ENCODE measurements at regions not wholly inside any gene's neighbourhood (a gene's known extent, or its start where the extent isn't known, plus 50 kb on each side); places are given as distances from the start of the nearest gene placed in this dataset.
"Not testable (repeated sequence)": the region's sequence is repeated elsewhere in the genome, so short reads cannot be mapped to it uniquely, and the experiment has no call there.

- DNase-seq: no peak
These were observed 198.9 kb downstream of the LRATD1 start for GRCh38 chr2:14831458-14831857.

DNA sequence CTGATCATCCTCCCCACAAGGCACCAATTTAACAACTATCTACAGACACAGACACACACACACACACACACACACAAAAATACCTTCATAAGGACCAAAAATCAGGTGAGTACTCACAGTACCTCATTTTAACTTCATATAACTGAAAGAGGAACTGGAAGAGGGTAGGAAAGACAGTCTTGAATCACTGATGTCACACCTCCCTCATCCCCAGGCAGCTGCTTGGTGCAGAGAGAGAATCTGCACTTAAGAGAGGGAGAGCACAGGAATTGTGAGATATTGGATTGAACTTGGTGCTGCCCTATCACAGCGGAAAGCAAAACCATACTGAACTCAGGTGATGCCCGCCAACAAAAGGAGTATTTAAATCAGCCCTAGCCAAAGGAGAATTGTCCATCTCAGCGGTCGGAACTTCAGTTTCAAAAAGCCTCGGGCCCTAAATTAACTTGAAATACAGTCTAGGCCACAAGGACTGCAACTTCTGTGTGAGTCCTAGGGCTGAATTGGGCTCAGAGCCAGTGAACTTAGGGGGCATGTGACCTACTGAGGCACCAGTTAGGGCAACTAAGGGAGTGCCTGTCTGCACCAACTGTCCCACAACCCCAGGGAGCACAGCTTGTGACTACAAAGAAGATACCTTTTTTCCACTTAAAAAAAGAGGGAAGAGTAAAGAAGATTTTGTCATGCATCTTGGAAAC is 211.1 kb downstream of the LRATD1 start:
- no peak for DNase-seq

DNA sequence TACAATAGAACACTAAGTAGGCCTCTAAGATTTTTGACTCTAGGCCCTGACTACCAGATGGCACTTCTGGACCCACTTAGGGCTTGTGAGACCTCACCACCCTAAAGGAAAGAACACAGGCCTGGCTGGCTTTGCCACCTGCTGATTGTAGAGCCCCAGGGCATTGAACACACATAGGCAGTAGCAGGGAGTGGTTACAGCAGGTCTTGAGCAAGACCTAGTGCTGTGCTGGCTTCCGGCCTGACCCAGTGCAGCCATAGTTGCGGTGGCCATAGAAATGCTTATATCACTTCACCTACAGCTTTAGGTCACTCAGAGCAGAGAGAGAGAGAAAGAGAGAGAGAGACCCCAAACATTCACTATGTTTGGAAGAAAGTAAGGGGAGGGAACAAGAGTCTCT is 223.2 kb downstream of the LRATD1 start:
- no peak for DNase-seq

- DNase-seq: no peak
These were observed 228.7 kb downstream of the LRATD1 start for GRCh38 chr2:14861181-14861580.

DNA sequence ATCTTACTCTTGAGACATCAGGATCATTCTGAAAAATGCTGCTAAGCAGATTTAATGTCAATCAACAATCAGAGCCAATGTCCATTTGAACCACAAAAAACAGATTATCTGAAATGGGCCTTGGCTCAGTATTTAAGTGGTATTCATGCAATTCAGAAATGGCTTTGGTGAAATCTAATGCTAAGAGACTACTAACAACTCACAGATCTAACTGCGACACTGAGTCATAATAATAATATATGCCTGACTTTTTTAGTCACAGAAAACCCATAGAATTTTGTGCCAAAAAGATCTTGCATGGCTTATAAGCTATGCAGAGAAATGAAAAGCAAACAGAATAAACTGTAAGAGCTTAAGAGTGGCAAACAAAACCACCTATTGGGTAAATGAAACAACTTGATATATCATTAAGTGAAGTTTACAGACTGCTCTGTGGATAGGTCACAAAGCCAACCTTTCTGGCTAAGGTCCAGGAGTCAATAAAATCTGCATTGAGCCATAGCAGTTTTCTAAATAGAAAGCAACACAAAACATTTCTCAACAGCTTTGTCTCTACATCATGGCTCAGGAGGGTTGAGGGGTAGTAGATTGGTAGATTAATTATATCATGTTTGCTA is 234.3 kb downstream of the LRATD1 start:
- DNase-seq: no peak

GRCh38 chr2:14867853-14868252 is 235.3 kb downstream of the LRATD1 start:
- no peak for DNase-seq

DNA sequence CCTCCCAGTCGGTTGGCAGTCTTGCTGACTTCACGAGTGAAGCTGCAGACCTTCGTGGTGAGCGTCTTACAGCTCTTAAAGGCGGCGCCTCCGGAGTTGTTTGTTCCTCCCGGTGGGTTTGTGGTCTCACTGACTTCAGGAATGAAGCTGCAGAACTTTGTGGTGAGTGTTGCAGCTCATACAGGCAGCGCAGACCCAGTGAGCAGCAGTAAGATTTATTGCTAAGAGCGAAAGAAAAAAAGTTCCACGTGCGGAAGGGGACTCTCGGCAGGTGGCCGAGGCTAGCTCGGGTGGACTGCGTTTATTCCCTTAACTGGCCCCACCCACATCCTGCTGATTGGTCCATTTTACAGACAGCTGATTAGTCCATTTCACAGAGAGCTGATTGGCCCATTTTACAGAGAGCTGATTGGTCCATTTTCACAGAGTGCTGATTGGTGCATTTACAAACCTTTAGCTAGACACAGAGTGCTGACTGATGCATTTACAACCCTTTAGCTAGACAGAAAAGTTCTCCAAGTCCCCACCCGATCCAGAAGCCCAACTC is 240.3 kb downstream of the LRATD1 start:
- peak; percentile 8 for DNase-seq

DNA sequence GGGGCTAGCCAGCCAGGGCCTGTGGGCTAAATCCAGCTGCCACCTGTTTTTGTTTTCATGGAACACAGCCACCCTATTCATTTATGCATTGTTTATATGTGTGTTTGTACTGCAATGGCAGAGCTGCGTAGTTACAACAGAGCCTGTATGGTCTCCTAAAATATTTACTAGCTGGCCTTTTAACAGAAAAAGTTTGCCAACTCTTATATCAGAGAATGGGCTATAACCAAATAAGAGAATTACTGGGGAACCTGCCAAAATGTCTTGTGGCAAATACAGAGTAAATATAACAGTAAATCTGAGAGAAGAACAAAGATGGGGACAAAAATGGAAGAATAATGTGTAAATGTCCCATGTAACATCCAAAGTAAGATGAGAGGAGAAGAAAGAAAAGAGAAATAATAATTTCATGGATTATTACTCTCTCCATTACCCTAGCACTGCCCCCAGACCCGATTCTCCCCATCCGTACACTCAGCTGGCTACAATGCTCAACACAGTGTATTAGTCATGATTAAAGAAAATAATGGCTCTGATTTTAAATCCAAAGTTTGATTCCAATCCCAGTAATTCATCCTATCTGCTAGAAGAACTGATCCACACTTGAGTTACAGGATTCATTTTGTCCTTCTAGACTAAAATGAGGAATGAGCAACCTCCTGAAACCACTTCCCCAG is 249.3 kb downstream of the LRATD1 start:
- DNase-seq: no peak

- no peak for DNase-seq
These were observed 252.1 kb downstream of the LRATD1 start for GRCh38 chr2:14884651-14885050.

DNA sequence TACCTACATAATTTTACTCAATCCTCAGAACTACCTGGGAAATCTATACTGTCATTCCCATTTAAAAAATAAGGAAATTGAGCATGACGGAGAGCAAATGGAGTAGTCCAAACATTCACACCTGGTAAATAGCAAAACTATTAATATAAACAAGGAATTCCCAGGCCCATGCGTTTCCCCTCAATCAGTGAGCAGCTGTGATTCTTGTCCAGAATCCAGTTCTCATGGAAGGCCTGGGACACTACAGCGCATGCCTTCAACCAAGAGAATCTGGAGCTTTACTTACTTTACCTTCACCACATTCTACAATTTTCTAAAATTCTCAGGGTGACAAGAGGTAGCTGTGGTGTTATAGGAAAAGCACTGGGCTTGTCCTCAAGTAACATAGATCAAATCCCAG is 259.0 kb downstream of the LRATD1 start:
- DNase-seq: no peak

DNA sequence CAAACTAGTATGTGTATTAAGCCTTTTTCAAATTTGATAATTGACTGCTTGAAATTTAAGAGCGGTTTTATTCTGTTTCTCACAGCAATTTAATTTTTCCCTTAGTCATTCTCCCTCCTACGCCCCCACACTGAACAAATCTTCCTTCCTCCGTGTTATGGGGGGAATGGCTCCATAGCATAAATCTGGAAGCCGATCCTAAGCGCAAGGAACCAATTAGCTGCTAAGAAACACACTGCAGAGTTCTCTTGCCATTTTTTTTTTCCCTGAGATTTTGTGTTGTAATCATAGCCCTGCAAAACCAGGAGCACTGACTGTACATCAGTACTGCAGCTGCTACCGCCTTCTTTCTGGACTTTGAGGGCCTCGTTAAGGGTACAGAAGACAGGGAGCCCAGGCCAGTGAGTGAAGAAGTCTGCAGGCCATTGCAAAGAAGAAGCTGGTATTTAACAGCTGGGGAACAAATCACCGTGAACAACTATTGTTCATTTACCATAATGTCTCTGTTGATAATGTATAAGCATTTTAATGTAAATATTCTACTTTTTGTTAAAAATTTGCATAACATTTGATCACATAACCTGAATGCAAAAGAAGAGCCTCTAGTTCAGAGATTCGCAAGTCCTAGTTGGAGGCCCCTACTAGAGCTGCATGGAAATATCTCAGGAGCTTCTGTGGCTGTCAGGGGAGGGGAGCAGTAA is 264.0 kb downstream of the LRATD1 start:
- no peak for DNase-seq

DNA sequence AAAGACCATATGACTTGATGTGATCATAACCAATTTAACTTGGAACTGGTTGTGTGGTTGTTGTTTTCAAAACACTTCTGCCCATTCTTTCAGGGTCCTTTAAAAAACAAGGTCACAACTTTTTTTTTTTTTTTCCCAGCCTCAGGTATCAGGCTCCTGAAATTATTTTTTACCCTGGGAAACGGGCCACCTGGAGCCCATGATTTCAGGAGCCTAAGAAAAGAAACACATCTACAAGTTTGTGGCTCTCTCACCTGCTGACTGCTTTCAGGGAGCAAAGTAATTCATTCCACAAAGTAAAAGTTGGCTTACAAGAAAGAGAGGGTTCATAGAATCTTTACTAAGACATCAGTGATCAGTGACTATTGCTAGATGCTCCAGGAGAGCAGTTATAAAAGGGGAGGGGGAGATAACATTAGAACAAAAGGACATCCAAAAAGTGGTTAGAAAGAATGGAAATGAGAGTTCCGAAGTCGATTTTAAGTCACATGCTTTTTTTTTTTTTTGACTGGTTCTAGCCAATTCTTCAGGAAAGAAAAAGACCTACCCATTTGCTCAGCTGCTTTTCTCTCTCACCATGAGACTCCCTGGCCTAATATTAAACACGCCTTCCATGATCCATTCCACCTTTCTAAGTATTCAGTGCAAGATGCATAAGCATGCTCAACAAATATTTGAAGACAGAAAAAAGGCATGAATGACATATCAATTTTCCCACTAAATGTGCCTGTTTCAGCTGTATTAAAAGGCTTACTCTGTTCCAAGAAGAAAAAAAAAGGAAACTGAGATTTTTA is 267.3 kb downstream of the LRATD1 start:
- DNase-seq: no peak

DNA sequence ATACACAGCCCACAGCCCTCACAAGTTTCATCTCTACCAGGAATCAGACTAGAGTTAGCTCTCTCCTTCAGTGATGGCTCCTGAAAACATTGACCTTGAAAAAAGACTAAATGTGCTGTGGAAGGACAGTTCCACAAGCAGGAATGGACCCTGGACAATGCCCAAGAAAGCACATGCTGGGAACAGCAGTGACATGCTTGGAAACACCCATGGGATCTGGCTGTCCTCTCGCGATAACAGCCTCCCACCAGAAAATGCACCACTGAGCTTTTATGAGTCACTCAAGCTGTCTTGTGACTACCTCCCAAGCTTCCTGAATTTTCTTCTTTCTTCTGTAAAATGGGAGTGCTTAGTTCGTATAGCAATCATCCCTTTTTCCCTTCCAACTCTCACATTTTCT is 269.2 kb downstream of the LRATD1 start:
- DNase-seq: no peak

DNA sequence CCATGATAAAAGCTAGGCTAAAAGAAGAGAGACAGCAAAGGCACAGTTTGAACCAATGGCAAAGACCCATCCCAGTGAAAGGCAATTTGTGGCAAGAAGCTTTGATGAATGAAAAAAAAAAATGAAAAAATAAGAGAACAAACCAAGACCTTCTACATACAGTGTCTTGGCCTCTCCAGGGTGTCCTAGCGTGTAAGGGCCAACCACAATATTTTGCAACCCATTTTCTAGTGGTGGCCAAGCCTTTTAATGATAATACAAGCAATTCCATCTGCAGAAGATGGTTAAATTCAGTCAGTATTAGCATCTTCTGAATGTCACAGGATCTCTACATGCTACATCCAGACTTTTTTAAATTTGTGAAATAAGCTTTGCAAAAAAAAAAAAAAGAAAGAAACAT is 270.4 kb downstream of the LRATD1 start:
- no peak for DNase-seq

- DNase-seq: peak; percentile 79
These were observed 271.3 kb downstream of the LRATD1 start for GRCh38 chr2:14903709-14904374.

- not testable (repeated sequence) for DNase-seq
These were observed 271.9 kb downstream of the LRATD1 start for GRCh38 chr2:14904378-14904777.

GRCh38 chr2:14905571-14905970 is 273.1 kb downstream of the LRATD1 start:
- DNase-seq: no peak

DNA sequence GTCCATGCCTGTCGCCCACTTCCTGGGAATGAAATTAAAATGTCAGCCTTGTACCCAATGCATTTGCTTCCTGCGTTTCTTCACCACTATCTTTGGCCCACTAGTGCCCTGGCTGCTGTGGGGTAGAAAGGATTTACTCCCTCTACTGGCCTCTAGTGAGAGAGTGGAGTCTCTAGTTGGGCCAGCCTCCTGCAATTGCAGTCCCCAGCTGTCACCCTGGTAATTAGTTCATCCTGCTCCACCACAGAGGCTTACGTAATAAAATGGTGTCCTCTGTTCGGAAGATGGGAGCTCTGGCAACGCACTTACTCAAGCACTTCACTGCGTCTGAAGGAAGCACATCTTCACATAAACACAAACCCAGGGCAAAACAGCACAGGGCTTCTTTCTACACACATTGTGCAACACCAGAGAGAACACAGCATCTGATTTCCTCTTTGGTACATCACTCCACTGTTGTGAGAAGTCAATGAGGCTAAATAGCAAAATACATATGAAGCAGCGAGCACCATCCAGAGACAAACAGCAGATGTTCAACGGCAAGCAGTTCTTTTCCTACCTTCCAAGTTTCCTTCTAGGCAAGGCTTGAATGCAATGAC is 274.6 kb downstream of the LRATD1 start:
- no peak for DNase-seq

GRCh38 chr2:14909795-14910194 is 277.3 kb downstream of the LRATD1 start:
- DNase-seq: no peak

DNA sequence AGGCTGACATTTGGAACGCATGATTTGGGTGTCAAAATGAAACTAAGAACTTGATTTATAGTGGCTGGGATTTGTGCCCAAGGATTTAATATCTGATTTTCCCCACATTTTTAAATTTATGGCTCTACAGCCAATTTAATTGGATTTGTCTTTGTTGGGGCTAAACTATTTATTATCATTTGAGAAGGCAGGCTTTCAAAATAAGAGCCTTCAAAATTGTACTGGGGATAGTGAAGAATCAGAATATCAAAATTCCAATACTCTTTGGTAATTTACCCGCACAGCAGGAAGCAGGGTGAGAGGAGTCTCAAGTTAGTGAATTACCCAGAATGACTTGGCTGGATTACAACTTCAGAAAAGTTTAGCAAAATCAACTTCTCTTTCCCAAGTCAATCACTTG is 278.1 kb downstream of the LRATD1 start:
- DNase-seq: no peak

- no peak for DNase-seq
These were observed 283.5 kb downstream of the LRATD1 start for GRCh38 chr2:14915983-14916382.
